AG04450 (cell line): ENCODE measurements at regions not wholly inside any gene's neighbourhood (a gene's known extent, or its start where the extent isn't known, plus 50 kb on each side); places are given as distances from the start of the nearest gene placed in this dataset.

ENCODE experiments used
- CTCF ChIA-PET: fragments of 300-600, 350-600 bp; formaldehyde crosslinking; extraction: SDS; loops from one replicate; lab custom pipeline; 2022; ENCODE audit warnings: antibody characterized with exemption, inconsistent platforms; lab: Charles Lee
- POLR2A ChIA-PET: fragments of 350-600 bp; formaldehyde crosslinking; extraction: SDS; loops from one replicate; lab custom pipeline; 2021; ENCODE audit warnings: antibody characterized with exemption, inconsistent platforms; lab: Yijun Ruan, JAX
- DNase-seq: peaks from one replicate; pipeline ENCODE4 v3.0.0-alpha.2; 2011; ENCODE audit warnings: low read depth, low spot score
- H3K27ac ChIP-seq: one replicate; pipeline ENCODE4 v1.5.1; 2012; ENCODE audit warnings: low read depth, low read length, control low read depth
- H3K27me3 ChIP-seq: one replicate; pipeline ENCODE4 v1.6.0; 2012; ENCODE audit warnings: low read length; ENCODE audit not compliant: control insufficient read depth, insufficient read depth
- H3K4me3 ChIP-seq: 2 replicates; pipeline ENCODE4 v1.5.1; 2011; ENCODE audit warnings: mild to moderate bottlenecking, low read depth, low read length, control low read depth
- H3K9me3 ChIP-seq: 2 replicates; pipeline ENCODE4 v1.5.1; 2012; ENCODE audit warnings: low read length; ENCODE audit not compliant: control insufficient read depth, insufficient read depth
- CTCF ChIP-seq: IDR thresholded peaks from 2 replicates; pipeline ENCODE4 v1.5.1; 2011; ENCODE audit warnings: low read depth, low read length, control low read depth, inconsistent platforms

GRCh38 chr9:16155878-16156277 is 603.0 kb downstream of the CCDC171 start:
- CTCF ChIA-PET = interaction anchor here (1.8 kb wide), 1 partner anchor 17 kb away, joined by 7 read pairs; no protein-coding TSS in a partner anchor

DNA sequence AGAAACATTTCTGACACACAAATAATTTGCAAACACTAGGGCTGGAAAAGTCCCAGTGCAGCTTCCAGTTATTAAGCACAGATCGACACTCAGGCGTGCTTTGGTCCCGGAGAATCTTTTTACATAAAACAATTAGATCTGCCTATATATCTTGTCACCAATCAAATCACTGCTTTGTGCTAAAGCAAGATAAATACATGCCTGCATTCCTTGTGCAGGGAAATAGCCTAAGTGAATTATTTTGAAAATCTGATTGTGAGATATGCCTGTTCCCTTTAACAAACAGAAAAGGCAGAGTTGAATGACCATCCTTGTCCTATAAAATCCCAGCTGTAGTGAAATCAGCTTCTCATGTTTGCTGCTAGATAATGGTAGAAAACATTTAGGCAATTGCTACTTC is 604.4 kb downstream of the CCDC171 start:
- no peak for DNase-seq
- Histone ChIP-seq H3K27ac (no peak overlapping the region), H3K9me3 (no peaks in the 10 kb centered on the region), H3K4me3 (no peak overlapping the region), H3K27me3 (no peaks in the 10 kb centered on the region)
- ChIA-PET CTCF (interaction anchor here (0.9 kb wide), 1 partner anchor 25 kb away, joined by 3 read pairs; no protein-coding TSS in a partner anchor), POLR2A (no interaction called here)
- TF ChIP-seq CTCF = no peak

More at GRCh38 chr9:16155878-16156277, 603.0 kb downstream of the CCDC171 start:
- Histone ChIP-seq H3K27ac (no peak overlapping the region), H3K27me3 (no peaks in the 10 kb centered on the region), H3K4me3 (no peak overlapping the region), H3K9me3 (no peaks in the 10 kb centered on the region)
- TF ChIP-seq CTCF = no peak
- no peak for DNase-seq
- POLR2A ChIA-PET = no interaction called here

GRCh38 chr9:16157651-16158050 is 604.8 kb downstream of the CCDC171 start:
- CTCF ChIA-PET = interaction anchor here (0.9 kb wide), 1 partner anchor 26 kb away, joined by 3 read pairs; no protein-coding TSS in a partner anchor
- POLR2A ChIA-PET = no interaction called here
- H3K27ac ChIP-seq = no peak overlapping the region
- TF ChIP-seq CTCF = no peak
- no peak overlapping the region for H3K4me3 ChIP-seq
- no peaks in the 10 kb centered on the region for H3K27me3 ChIP-seq
- H3K9me3 ChIP-seq = no peaks in the 10 kb centered on the region
- no peak for DNase-seq

DNA sequence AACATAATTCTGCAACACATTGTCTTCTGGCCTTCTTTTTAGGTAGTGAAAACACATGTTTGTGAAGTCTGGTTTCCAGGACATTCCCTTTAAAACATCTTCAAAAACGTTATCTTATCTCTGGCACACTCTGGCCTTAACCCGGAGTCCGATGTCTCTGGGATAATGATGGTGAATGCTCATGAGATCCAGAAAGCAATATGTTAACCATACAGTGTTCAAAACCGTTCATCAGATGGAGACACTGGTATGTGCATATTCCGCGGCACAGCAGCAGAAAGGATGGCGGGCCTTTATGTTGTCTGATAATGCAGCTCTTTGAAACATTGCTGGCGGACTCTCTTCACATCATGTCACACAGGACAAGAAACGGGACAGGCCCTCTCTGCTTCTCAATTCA is 605.2 kb downstream of the CCDC171 start:
- no peak overlapping the region for H3K4me3 ChIP-seq
- POLR2A ChIA-PET = no interaction called here
- no peaks in the 10 kb centered on the region for H3K27me3 ChIP-seq
- no peak for DNase-seq
- CTCF ChIA-PET = interaction anchor here (0.9 kb wide), 1 partner anchor 26 kb away, joined by 3 read pairs; no protein-coding TSS in a partner anchor
- no peak for TF ChIP-seq CTCF
- H3K9me3 ChIP-seq = no peaks in the 10 kb centered on the region
- H3K27ac ChIP-seq = no peak overlapping the region

- H3K4me3 ChIP-seq = no peak overlapping the region
- no peak overlapping the region for H3K27ac ChIP-seq
- TF ChIP-seq CTCF = no peak
- no peaks in the 10 kb centered on the region for H3K27me3 ChIP-seq
- H3K9me3 ChIP-seq = no peaks in the 10 kb centered on the region; the same call in 1 of the 2 replicates
- no peak for DNase-seq
- ChIA-PET POLR2A (no interaction called here), CTCF (no interaction called here)
Observed at GRCh38 chr9:16161483-16161882, 608.6 kb downstream of the CCDC171 start.
